HG02943 (cell line): ENCODE measurements at regions not wholly inside any gene's neighbourhood (a gene's known extent, or its start where the extent isn't known, plus 50 kb on each side); places are given as distances from the start of the nearest gene placed in this dataset.

ENCODE experiments used
- ATAC-seq: cut with Tn5 transposase; IDR thresholded peaks from one replicate; pipeline ENCODE4 v1.9.1; 2021; ENCODE audit warnings: mild to moderate bottlenecking, low read depth, moderate library complexity; ENCODE audit not compliant: unreplicated experiment

- no peak for ATAC-seq
Measured at GRCh38 chr12:45548426-45548825, 181.1 kb upstream of the ARID2 start.

DNA sequence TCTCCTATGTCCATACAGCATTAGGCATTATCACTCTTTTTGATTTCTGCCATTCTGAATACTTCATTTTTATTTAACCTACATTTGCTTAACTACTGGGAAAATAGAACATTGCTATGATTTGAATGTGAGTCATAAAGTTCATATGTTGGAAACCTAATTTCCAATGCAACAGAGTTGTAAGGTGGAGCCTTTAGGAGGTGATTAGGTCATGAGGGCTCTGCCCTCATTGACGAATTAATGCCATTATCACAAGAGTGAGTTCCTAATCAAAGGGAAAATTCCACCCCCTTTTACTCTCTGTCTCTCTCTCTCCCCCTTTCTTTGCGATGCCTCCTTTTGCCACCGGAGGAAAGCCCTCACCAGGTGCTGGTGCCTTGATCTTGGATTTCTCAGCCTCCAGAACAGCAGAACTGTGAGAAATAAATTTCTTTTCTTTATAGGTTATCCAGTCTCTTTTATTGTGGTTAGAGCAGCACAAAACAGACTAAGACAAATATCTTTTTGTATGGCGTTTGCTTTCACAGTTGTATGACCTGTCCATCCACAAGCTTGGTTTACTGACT is 180.1 kb upstream of the ARID2 start:
- ATAC-seq = no peak

GRCh38 chr12:45553204-45553603 is 176.3 kb upstream of the ARID2 start:
- no peak for ATAC-seq

- ATAC-seq = no peak
Measured at GRCh38 chr12:45557016-45557415, 172.5 kb upstream of the ARID2 start.

GRCh38 chr12:45558353-45558752 is 171.2 kb upstream of the ARID2 start:
- ATAC-seq = no peak

DNA sequence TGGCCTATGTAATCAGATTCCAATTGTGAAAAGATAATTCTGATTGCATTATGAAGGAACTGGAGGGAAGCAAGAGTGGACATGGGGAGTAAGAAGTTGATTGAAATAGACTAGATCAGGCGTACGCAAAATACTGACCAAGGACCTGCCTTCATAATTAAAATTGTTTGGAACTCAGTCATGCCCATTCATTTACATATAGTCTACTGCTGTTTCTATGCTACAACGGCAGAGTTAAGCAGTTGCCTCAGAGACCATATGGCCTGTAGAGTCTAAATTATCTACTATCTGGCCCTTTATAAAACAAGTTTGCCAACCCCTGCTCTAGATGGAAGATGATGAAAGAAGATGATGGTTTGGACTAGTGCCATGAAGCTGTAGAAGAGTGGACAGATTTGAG is 170.0 kb upstream of the ARID2 start:
- no peak for ATAC-seq

GRCh38 chr12:45560689-45561088 is 168.8 kb upstream of the ARID2 start:
- no peak for ATAC-seq

DNA sequence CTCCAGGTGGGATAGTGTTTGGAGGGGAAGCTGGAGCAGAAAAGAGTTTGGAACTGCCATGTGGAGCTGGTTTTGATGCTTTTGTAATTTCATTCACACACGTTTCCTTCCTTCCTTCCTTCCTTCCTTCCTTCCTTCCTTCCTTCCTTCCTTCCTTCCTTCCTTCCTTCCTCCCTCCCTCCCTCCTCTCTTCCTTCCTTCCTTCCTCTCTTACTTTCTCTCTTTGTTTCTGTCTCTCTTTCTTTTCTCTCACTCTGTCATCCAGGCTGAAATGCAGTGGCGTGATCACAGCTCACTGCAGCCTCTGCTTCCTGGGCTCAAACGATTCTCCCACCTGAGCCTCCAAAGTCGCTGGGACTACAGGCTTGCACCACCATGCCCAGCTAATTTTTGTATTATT is 168.0 kb upstream of the ARID2 start:
- no peak for ATAC-seq

GRCh38 chr12:45565590-45565989 is 163.9 kb upstream of the ARID2 start:
- no peak for ATAC-seq

DNA sequence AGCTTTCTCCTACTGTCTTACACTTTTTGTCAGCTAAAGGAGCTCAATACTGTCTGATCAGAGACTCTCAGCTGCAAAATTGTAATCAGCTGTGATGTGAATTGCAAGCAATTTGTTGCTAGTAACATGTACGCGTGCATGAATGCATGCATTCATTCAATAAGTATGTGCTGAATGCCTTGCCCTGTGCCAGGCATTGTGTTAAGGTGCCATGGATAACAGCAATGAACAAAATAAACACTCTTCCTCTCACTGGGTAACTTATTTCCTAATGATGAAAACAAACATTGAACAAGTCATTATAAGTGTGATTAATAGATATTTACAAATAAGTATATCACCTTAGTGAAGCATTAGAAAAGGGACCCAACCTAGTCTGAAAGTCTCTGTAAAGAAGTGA is 163.2 kb upstream of the ARID2 start:
- ATAC-seq = no peak

DNA sequence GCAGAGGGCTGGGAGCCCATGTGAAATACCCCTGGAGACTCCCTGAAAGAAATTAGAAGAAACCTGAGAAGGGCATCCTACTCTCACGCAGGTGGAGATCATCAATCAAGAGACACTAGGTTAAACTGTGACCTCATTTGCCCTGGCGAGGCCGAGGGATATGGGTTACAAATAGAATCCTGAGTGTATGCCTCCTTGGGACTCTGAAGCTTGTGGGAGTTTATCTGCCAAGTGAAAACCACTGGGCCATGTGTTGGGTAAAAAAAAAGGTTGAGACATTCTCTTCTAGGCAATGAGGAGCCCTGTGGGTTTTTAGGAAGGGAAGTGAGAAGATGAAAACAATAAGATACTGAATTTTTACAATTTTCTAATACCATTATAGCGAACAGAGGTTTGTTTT is 160.7 kb upstream of the ARID2 start:
- no peak for ATAC-seq

DNA sequence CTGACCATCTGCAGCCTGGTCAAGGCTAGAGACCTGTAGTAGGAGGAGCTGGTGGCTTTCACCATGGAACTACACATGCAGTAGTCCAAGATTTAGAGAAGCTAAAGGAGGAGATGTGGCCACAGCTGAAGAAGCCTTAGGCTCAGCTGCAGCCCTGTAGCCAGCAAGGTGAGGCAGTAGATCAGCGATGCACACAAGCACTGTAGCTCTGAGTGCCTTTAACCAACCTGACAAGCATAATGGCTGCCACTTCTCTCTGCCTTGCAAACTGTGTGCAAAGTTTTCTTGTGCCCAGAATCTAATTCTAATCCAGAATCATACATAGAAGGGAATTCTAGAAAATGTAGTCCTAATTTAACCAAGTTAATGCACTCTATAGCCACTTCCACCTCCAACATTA is 159.0 kb upstream of the ARID2 start:
- ATAC-seq = no peak

GRCh38 chr12:45572114-45572513 is 157.4 kb upstream of the ARID2 start:
- ATAC-seq = no peak

GRCh38 chr12:45575417-45575816 is 154.1 kb upstream of the ARID2 start:
- no peak for ATAC-seq

- ATAC-seq = no peak
Measured at GRCh38 chr12:45575823-45576475, 153.6 kb upstream of the ARID2 start.

DNA sequence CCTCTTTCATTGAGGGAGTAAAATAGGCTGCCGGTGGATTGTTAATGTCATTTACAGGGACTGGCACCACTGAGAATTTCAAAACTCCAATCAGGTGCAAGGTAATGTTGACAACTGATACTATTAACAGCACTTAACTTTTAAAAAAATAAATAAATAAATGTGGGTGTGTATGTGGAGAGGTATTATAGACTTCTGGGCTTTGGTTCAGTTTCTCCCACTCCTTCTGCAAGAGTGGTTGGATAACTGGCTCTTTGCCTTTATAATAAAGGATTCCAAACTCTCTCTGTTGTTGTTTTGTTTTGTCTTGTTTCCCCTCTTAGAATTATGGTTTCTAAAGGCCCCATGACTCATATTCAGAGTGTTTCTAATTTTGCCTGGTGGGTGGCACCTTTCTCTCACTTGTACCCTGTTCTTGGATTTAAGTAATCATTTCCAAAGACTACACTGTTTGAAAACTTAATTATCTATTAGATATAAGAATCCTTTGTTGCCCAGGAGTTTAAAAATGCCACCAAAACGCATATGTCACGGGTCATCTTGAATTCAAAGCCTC is 151.6 kb upstream of the ARID2 start:
- no peak for ATAC-seq

DNA sequence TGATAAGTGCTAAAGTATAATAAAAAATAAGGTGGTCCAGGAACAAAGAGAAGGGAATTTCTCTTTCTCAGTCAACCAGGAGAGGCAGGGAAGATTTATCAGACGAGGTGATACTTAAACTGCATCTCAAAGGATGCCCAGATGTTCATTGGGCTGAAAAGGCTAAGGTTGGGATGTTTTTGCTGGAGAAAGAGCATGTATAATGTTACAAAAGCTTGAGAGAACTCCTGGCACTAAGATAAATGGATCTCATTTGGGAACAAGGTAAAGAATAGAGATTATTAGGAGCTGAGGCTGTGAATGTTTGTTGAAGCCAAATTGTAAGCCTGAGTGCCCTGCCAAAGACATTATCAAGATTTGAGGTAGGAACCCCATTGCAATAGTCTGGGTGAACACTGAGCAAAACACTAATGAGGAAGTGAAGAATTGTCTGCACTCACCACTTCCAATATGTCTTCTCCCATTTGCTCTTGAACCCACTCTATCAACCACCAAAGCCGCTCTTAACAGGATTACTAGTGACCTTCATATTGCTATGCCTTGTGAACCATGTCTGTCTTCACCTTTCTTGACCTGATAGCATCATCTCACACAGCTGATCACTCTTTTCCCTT is 149.0 kb upstream of the ARID2 start:
- ATAC-seq = no peak

DNA sequence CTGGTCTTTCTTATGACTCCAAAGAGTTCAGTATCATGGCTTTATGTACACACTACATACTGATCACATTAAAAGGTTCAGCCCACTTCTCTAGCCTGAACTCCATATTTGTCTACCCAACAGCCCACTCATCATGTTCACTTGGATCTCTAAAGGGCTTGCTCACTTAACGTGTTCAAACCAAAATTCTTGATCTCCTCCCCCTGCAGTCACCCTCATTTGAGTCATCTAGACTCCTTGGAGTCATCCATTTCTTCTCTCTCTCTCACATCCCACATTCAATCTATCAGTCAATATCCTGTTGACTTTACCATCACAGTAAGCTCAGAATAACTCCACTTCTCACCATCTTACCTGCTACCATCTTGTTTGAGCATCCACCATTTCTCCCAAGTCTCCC is 148.4 kb upstream of the ARID2 start:
- no peak for ATAC-seq

- no peak for ATAC-seq
Measured at GRCh38 chr12:45582536-45582935, 147.0 kb upstream of the ARID2 start.

GRCh38 chr12:45582986-45583659 is 146.4 kb upstream of the ARID2 start:
- no peak for ATAC-seq

- ATAC-seq = no peak
Measured at GRCh38 chr12:45584336-45584735, 145.2 kb upstream of the ARID2 start.
